ENCODE measurements at regions not wholly inside any gene's neighbourhood (a gene's known extent, or its start where the extent isn't known, plus 50 kb on each side); places are given as distances from the start of the nearest gene placed in this dataset.

DNA sequence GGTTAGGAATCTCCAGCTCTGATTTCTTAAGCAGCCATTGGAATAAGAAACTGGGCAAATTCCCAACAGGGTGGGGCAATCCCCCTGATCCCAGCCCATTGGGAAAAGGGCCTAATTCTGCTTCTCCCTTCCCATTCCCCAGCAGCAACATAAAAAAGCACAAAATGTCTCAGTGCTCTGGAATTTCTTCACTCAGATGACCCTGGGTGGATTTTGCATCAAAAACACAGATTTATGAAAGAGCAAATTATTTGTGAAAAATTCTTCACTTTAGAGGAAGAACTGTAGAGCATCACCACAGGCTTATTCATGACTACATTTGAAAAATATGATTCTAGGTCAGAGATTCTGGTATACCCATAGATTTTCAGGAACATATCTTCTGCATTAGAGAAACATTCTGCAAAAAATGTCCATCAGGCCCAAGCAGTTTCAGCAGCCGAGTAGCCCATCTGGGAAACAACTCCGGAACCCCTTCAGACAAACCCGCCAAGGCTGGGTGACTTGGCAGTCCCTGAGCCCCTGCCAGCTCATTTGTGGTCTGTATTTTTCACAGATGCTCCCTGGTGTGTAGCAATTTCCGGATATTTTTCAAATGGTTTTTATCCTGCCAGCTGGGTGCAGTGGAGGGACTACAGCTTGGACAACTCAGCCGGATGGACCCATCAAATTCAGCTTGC lies 102.1 kb upstream of the RANBP3L start:
- TF ChIP-seq, protein P1, sequence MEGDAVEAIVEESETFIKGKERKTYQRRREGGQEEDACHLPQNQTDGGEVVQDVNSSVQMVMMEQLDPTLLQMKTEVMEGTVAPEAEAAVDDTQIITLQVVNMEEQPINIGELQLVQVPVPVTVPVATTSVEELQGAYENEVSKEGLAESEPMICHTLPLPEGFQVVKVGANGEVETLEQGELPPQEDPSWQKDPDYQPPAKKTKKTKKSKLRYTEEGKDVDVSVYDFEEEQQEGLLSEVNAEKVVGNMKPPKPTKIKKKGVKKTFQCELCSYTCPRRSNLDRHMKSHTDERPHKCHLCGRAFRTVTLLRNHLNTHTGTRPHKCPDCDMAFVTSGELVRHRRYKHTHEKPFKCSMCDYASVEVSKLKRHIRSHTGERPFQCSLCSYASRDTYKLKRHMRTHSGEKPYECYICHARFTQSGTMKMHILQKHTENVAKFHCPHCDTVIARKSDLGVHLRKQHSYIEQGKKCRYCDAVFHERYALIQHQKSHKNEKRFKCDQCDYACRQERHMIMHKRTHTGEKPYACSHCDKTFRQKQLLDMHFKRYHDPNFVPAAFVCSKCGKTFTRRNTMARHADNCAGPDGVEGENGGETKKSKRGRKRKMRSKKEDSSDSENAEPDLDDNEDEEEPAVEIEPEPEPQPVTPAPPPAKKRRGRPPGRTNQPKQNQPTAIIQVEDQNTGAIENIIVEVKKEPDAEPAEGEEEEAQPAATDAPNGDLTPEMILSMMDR (IDR thresholded peaks at IDR 0.05; ENCODE audit: borderline replicate concordance, extremely low read depth, low read length, poor library complexity, severe bottlenecking) = no peak
- TF ChIP-seq EZH2 (IDR thresholded peaks at IDR 0.05; ENCODE audit: borderline replicate concordance, low read depth, low read length, severe bottlenecking) = no peak
